ENCODE measurements at regions not wholly inside any gene's neighbourhood (a gene's known extent, or its start where the extent isn't known, plus 50 kb on each side); places are given as distances from the start of the nearest gene placed in this dataset.

DNA sequence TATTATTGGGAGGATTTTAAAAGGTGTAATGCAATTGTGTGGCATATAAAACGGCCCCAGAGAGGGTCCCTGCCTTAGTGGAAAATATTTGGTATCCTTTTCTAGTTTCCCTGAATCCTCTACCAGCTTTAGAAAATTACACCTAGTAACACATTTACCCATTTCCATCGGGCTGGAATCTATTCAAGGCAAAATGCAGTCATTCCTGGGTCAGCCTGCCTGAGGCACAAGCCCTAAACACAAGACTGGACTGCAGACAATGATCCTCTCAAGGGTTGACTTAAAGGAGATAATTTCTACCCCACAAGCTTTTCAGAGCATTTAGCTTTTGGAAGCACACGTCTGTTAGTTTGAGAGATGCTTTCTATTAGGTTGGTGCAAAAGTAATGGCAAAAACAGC, 124.4 kb upstream of the ADAMTSL1 start:
- TF ChIP-seq, protein P1, sequence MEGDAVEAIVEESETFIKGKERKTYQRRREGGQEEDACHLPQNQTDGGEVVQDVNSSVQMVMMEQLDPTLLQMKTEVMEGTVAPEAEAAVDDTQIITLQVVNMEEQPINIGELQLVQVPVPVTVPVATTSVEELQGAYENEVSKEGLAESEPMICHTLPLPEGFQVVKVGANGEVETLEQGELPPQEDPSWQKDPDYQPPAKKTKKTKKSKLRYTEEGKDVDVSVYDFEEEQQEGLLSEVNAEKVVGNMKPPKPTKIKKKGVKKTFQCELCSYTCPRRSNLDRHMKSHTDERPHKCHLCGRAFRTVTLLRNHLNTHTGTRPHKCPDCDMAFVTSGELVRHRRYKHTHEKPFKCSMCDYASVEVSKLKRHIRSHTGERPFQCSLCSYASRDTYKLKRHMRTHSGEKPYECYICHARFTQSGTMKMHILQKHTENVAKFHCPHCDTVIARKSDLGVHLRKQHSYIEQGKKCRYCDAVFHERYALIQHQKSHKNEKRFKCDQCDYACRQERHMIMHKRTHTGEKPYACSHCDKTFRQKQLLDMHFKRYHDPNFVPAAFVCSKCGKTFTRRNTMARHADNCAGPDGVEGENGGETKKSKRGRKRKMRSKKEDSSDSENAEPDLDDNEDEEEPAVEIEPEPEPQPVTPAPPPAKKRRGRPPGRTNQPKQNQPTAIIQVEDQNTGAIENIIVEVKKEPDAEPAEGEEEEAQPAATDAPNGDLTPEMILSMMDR (IDR thresholded peaks at IDR 0.05) = no peak
- TF ChIP-seq POLR2A (IDR thresholded peaks at IDR 0.05) (no peak), POLR2AphosphoS5 (IDR thresholded peaks at IDR 0.05) (no peak)

All from prostate gland (tissue), 2 donors.